ENCODE measurements at regions not wholly inside any gene's neighbourhood (a gene's known extent, or its start where the extent isn't known, plus 50 kb on each side); places are given as distances from the start of the nearest gene placed in this dataset.
A peak's percentile ranks its signal among the peaks of the same experiment; 100 is the strongest.

DNA sequence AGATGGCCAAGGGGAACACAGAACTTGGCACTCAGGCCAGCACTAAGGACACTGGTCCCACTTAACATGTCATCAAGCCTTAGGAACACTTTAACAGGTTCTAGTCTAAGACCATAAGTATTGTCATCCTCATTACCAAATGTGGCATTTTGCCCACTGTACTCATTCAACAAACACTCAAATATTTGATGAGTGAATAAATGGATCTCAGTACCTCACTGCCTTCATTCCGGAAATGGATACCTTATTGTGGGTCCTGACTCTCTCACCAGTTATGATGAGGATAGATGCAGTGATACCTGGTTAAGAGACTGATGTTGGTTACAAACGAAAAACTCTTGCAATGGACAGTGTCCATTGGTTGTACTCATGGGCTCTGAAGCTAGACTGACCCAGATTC lies 455.2 kb upstream of the DYNLRB2 start:
- intact Hi-C loops (cut with DNase I), result no loop called here
- Histone ChIP-seq H3K36me3 (no peaks in the 10 kb centered on the region), H3K4me1 (no peaks in the 10 kb centered on the region), H3K27ac (no peak overlapping the region), H3K27me3 (no peaks in the 10 kb centered on the region), H3K4me3 (no peak overlapping the region), H3K9me3 (no peaks in the 10 kb centered on the region)
- ATAC-seq, result no peak
- no peak for DNase-seq
- TF ChIP-seq, protein P1, sequence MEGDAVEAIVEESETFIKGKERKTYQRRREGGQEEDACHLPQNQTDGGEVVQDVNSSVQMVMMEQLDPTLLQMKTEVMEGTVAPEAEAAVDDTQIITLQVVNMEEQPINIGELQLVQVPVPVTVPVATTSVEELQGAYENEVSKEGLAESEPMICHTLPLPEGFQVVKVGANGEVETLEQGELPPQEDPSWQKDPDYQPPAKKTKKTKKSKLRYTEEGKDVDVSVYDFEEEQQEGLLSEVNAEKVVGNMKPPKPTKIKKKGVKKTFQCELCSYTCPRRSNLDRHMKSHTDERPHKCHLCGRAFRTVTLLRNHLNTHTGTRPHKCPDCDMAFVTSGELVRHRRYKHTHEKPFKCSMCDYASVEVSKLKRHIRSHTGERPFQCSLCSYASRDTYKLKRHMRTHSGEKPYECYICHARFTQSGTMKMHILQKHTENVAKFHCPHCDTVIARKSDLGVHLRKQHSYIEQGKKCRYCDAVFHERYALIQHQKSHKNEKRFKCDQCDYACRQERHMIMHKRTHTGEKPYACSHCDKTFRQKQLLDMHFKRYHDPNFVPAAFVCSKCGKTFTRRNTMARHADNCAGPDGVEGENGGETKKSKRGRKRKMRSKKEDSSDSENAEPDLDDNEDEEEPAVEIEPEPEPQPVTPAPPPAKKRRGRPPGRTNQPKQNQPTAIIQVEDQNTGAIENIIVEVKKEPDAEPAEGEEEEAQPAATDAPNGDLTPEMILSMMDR (IDR thresholded peaks at IDR 0.05), result no peak

DNA sequence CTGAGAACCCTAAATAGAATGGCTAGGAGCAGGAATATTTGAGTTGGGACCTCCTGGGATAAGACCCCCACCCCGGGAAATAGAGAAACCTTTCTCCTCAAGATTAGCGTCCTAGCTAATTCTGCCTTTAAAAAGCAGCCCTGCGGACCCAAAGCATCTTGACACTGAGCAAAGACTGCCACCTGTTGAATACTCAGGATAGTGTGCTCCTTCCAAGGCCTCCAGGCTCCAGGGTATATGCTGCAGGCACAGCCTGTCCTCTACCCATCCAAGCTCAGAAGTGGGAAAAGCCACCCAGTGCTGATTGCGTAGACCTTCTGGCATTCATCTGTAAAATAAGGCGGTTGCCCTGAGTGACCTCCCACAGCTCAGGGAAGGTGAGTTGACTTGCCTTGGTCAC lies 456.2 kb upstream of the DYNLRB2 start:
- intact Hi-C loops (cut with DNase I), result no loop called here
- ATAC-seq, result peak; percentile 80

DNA sequence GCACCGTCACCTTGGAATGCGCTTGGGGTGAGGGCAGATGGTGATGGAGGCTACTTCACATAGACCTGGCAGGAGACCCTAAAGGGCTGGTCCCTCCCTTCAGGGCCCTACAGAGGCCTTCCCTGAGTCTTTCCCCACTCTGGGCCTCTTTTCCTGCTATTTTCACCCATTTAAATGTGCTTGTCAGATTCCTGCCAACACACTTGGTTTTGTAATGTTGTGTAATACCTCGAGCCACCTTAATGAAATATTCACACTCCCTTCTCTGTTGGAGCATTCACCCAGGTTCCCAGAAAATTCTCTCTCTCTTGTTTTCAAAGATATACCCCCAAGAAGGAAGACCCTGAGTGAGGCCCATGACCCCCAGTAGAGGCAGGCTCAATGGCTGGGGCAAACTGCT lies 456.6 kb upstream of the DYNLRB2 start:
- H3K27ac ChIP-seq, result no peak overlapping the region
- ATAC-seq (no peak), DNase-seq (no peak)
- intact Hi-C loops (cut with DNase I), result no loop called here
- no peak overlapping the region for H3K4me3 ChIP-seq
- no peaks in the 10 kb centered on the region for H3K4me1 ChIP-seq
- TF ChIP-seq, protein P1 (IDR thresholded peaks at IDR 0.05), result no peak
- no peaks in the 10 kb centered on the region for H3K36me3 ChIP-seq
- H3K27me3 ChIP-seq, result no peaks in the 10 kb centered on the region
- no peaks in the 10 kb centered on the region for H3K9me3 ChIP-seq

More for the DNA sequence above, 456.2 kb upstream of the DYNLRB2 start:
- no peak for DNase-seq
- Histone ChIP-seq H3K27me3 (no peaks in the 10 kb centered on the region), H3K9me3 (no peaks in the 10 kb centered on the region), H3K4me1 (no peaks in the 10 kb centered on the region), H3K4me3 (no peak overlapping the region), H3K36me3 (no peaks in the 10 kb centered on the region), H3K27ac (no peak overlapping the region)
- TF ChIP-seq, protein P1 (IDR thresholded peaks at IDR 0.05), result peak; percentile 51

DNA sequence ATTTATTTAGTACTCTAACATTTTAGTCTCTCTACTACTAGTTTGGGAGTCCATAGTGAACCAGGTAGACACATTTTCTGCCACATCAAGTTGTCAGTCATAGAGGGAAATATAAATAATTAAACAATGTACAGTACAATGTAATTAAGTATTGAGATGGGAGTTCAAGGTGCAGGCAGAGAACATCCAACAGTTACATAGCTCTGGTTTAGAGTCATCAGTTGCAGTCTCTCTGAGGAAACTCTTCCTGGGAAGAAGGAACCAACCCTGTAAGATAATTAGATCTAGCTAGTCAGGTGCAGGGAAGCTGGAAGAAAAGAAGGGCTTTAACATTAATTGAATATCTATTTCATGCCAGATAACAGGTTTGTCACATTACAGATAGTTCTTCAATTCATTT lies 457.9 kb upstream of the DYNLRB2 start:
- TF ChIP-seq, protein P1 (IDR thresholded peaks at IDR 0.05), result no peak
- no peaks in the 10 kb centered on the region for H3K27me3 ChIP-seq

DNA sequence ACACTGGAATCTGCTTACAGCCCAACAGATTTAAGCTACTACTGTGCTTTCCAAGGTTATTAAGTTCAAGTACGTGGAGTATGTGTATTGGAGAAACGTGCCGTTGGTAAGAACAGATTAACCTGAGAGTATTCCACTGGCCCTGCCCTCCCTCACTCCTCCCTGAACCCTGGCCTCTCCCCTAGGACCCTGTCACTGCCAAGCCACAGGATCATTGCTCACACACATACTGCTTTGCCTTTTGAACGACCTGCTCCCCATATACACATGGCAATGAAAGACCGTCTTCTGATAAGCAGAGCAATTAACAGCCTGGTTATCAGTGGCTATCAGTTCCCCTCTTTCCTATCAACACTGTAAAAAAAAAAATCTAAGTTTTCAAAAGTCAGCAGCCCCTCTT lies 458.9 kb upstream of the DYNLRB2 start:
- DNase-seq (no peak), ATAC-seq (no peak)
- no peaks in the 10 kb centered on the region for H3K27me3 ChIP-seq
- H3K27ac ChIP-seq, result no peak overlapping the region
- no peak overlapping the region for H3K4me3 ChIP-seq
- no peaks in the 10 kb centered on the region for H3K36me3 ChIP-seq
- intact Hi-C loops (cut with DNase I), result no loop called here
- no peaks in the 10 kb centered on the region for H3K4me1 ChIP-seq
- TF ChIP-seq, protein P1 (IDR thresholded peaks at IDR 0.05), result no peak
- H3K9me3 ChIP-seq, result no peaks in the 10 kb centered on the region

More for the DNA sequence above, 457.9 kb upstream of the DYNLRB2 start:
- Histone ChIP-seq H3K9me3 (no peaks in the 10 kb centered on the region), H3K4me1 (no peaks in the 10 kb centered on the region), H3K27ac (no peak overlapping the region), H3K36me3 (no peaks in the 10 kb centered on the region), H3K4me3 (no peak overlapping the region)
- no peak for ATAC-seq
- intact Hi-C loops (cut with DNase I), result no loop called here
- DNase-seq, result no peak

DNA sequence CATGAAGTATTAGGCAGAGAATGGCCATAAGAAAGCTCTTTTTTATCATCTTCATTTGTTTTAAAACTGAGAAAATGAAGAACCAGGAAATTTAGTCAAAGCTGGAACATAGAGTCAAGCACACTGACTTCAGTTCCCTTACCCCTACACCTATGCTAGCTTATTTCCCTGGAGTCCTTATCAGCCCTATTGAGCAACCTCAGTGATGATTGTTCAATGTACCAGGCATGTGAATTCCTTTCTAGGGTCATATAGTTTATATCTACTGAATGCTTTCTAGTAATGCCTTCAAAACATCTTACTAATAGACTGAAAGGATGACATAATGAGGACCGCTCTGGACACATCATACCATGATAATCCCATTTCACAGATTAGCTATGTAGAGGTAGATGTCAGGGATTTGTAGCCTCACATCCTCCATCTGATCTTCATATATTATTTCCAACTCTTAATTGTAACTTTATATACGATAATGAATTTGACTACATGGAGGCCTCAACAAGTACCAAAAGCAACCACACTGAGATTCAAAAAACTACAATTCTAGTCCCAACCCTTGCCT lies 460.4 kb upstream of the DYNLRB2 start:
- ATAC-seq, result no peak
- intact Hi-C loops (cut with DNase I), result no loop called here

More for the DNA sequence above, 460.4 kb upstream of the DYNLRB2 start:
- DNase-seq, result no peak
- Histone ChIP-seq H3K27me3 (no peaks in the 10 kb centered on the region), H3K36me3 (no peaks in the 10 kb centered on the region), H3K4me1 (no peaks in the 10 kb centered on the region), H3K27ac (no peak overlapping the region), H3K9me3 (no peaks in the 10 kb centered on the region), H3K4me3 (no peak overlapping the region)
- TF ChIP-seq, protein P1 (IDR thresholded peaks at IDR 0.05), result no peak

Measured in upper lobe of right lung (tissue), 1 donor.